LNCAP (cell line): ENCODE measurements at regions not wholly inside any gene's neighbourhood (a gene's known extent, or its start where the extent isn't known, plus 50 kb on each side); places are given as distances from the start of the nearest gene placed in this dataset.

ENCODE experiments used
- TF ChIP-seq, protein P1 (sequence below): fragments of 450-650 bp; IDR thresholded peaks from 2 replicates; pipeline ENCODE4 v1.5.1; 2017; ENCODE audit warnings: mild to moderate bottlenecking

DNA sequence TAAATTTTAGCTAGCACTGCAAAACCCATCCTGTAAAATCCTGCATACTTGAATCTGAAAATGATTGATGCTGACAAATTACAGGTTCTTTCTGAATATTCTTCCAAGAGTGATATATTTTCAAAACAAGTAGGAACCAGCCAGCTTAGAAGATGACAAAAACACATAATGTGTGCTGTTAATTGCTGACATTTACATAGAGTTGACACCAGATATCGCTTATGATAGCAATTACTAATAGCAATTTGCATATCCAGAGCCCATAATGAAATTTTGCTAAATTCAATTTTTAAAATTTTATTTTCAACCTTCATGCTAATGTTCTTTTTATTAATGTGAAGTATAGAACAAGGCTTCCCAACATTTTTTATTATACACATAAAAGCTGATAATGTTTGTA lies 284.5 kb downstream of the SEC23A start:
- TF ChIP-seq, protein P1, sequence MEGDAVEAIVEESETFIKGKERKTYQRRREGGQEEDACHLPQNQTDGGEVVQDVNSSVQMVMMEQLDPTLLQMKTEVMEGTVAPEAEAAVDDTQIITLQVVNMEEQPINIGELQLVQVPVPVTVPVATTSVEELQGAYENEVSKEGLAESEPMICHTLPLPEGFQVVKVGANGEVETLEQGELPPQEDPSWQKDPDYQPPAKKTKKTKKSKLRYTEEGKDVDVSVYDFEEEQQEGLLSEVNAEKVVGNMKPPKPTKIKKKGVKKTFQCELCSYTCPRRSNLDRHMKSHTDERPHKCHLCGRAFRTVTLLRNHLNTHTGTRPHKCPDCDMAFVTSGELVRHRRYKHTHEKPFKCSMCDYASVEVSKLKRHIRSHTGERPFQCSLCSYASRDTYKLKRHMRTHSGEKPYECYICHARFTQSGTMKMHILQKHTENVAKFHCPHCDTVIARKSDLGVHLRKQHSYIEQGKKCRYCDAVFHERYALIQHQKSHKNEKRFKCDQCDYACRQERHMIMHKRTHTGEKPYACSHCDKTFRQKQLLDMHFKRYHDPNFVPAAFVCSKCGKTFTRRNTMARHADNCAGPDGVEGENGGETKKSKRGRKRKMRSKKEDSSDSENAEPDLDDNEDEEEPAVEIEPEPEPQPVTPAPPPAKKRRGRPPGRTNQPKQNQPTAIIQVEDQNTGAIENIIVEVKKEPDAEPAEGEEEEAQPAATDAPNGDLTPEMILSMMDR = no peak

DNA sequence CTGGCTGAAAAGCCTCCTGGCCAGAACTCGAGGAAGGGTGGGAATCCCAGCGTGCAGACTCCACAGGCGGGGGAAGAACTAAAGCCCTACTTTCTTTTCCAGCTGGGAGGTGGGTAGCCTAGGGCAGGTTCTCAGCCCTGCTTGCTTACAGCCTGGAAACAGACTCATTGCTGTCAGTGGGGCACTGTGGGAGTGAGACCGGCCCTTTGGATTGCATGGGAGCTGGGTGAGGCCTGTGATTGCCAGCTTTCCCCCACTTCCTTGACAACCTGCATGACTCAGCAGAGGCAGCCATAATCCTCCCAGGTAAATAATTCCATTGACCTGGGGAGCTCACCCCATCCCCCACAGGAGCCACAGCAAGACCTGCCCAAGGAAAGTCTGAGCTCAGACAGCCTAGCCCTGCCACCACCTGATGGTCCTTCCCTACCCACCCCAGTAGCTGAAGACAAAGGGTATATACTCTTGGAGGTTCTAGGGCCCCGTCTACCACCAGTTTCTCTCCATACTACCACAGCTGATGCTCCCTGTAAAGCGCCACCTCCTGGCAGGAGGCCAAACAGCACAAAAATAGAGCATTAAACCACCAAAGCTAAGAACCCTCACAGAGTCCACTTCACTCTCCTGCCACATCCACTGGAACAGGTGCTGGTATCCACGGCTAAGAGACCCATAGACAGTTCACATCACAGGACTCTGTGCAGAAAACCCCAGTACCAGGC lies 294.1 kb downstream of the SEC23A start:
- TF ChIP-seq, protein P1 = no peak

DNA sequence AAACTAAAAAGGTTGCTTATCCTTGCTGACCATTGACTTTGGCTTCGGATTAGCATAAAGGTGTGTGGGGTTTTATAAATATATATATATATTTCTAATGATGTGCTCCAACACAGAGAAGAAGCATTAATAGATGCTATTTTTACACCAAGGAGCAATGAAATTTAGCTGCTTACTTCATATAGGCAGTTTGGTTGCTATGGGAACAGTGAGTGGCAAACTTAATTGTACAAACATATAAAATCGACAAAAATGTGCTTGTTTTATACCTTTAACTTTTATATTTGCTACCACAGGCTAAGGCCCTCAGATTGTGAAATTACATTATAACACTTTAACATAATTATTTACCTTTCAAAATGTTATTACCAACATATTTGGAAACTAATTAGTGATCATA lies 303.4 kb downstream of the SEC23A start:
- TF ChIP-seq, protein P1 = no peak

DNA sequence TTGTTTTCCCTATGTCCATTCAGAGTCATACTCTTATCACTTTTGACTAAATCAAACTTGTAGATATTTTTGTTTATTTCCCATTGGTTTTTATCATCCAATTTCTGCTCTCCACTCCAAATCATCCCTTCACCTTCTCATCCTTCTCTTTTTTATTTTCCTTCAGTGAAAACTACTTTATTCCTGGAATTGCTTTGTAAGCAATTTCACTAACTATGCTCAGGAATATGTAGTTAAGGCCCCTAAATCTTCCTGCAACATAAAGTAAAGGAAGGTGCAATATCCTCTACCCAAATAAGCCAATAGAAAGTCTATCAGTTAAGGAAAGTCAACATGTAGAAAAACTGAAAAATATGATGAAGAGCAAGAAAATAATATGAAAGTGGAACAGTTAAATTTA lies 308.4 kb downstream of the SEC23A start:
- TF ChIP-seq, protein P1 = no peak

DNA sequence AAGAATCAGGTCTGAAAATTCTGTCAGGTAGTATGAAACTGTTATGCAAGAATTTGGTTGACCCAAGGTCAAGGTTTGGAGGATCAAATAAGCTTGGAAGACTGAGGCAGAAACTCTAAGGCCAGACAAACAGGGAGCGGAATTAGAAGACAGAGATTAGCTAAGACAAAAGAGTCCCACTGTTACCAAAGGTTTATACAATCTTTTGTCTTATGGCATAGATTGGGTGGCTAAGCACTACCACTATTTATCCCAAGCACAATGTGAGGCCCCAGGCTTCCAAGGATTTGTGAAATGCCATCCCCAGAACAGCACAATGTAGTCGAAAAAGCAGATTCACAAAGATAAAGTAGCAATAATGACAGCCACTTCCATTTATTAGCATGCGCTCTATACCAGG lies 311.2 kb downstream of the SEC23A start:
- TF ChIP-seq, protein P1 = no peak

DNA sequence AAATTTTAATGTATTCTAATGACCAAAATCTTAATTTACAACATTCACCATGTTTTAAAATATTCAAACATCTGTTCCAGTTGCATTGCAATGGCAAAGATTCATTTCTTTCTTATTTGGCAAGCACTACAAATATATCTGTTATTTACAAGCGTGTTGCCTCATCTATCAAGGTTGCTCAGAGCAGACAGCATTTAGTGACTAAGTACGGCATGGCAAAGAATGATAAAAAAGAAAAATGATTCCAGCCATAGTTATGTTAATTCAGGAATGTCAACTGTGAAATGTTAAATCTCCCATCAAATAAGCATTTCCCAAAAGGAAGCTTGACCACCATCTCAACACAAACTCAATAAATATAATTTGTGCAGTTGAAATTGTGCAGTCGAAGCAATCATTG lies 312.1 kb downstream of the SEC23A start:
- TF ChIP-seq, protein P1 = no peak

DNA sequence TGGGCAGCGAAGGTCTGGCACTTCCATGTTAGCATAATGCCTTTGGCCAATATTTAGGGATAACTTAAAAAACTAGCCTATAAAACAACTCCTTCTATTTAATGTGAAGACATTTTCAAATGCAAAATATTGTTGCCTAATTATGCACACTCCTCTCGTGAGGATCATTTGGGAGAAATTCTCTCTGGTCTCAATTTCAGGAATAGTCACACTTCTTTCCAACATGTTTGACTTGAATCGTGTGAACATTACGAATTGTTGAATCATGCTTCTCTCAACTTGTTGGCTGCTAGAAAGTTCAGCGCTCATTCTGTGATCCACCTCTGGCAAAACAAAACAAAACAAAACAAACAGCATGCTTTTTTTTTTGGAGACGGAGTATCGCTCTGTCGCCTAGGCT lies 313.2 kb downstream of the SEC23A start:
- TF ChIP-seq, protein P1 = no peak

DNA sequence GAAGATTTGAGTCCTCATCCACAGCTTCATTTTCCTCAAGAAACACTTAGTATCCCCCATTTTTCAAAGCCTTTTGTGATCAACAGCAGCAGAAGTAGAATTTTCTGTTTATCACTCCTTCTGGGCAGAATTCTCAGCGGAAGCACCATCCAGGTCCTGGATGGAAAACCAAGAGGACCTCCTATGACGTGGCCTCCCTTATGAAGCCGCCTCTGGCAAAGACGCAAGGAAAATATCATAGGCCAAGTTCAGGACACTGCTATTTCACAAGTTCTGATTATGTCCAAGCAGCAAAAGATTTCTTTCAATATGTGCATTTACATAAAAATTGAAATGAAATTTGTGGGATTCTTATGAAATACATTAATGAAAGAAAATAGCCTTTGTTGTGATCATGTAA lies 315.0 kb downstream of the SEC23A start:
- TF ChIP-seq, protein P1 = no peak
